SK-N-SH treated with all-trans-retinoic acid at 6 μM for 48 hours (cell line): ENCODE measurements at regions not wholly inside any gene's neighbourhood (a gene's known extent, or its start where the extent isn't known, plus 50 kb on each side); places are given as distances from the start of the nearest gene placed in this dataset.

Experiments used
- ARNTL ChIP-seq: fragments of 450-650 bp; formaldehyde crosslinking; IDR thresholded peaks from 2 replicates; pipeline ENCODE4 v1.5.0; 2020; ENCODE audit warnings: low read depth, mild to moderate bottlenecking, moderate library complexity, borderline replicate concordance
- BACH2 ChIP-seq: fragments of 250-450 bp; sonication (Bioruptor Pico); IDR thresholded peaks from 2 replicates; pipeline ENCODE4 v1.9.0; 2021; ENCODE audit warnings: mild to moderate bottlenecking, borderline replicate concordance
- ESRRG ChIP-seq: fragments of 250-450 bp; sonication (Bioruptor Pico); IDR thresholded peaks from 2 replicates; pipeline ENCODE4 v1.6.1; 2021; ENCODE audit warnings: mild to moderate bottlenecking
- ISL1 ChIP-seq: fragments of 250-450 bp; sonication (Bioruptor Pico); IDR thresholded peaks from 2 replicates; pipeline ENCODE4 v2.1.2; 2022; ENCODE audit warnings: mild to moderate bottlenecking, moderate library complexity
- PPARA ChIP-seq: fragments of 250-450 bp; sonication (Bioruptor Pico); IDR thresholded peaks from 2 replicates; pipeline ENCODE4 v1.5.0; 2020; ENCODE audit warnings: mild to moderate bottlenecking, borderline replicate concordance
- SNAI2 ChIP-seq: fragments of 250-450 bp; sonication (Bioruptor Pico); IDR thresholded peaks from 2 replicates; pipeline ENCODE4 v1.5.0; 2020; ENCODE audit warnings: mild to moderate bottlenecking, moderate library complexity
- ZC3H10 ChIP-seq: fragments of 250-450 bp; sonication (Bioruptor Pico); IDR thresholded peaks from 2 replicates; pipeline ENCODE4 v1.5.1; 2021; ENCODE audit warnings: mild to moderate bottlenecking, moderate library complexity
- ZFP3 ChIP-seq: fragments of 250-450 bp; sonication (Bioruptor Pico); IDR thresholded peaks from 2 replicates; pipeline ENCODE4 v1.5.0; 2020; ENCODE audit warnings: mild to moderate bottlenecking, moderate library complexity
- ZFP30 ChIP-seq: fragments of 450-650 bp; formaldehyde crosslinking; IDR thresholded peaks from 2 replicates; pipeline ENCODE4 v1.5.0; 2022; ENCODE audit warnings: mild to moderate bottlenecking, moderate library complexity
- ZNF70 ChIP-seq: fragments of 450-650 bp; formaldehyde crosslinking; IDR thresholded peaks from 2 replicates; pipeline ENCODE4 v1.5.0; 2020; ENCODE audit warnings: mild to moderate bottlenecking, moderate library complexity
- TF ChIP-seq, protein P1 (sequence below): fragments of 250-450 bp; sonication (Bioruptor Pico); IDR thresholded peaks from 2 replicates; pipeline ENCODE4 v1.8.0; 2020; ENCODE audit warnings: mild to moderate bottlenecking, moderate library complexity, borderline replicate concordance
- TF ChIP-seq, protein P2 (sequence below): fragments of 250-450 bp; sonication (Bioruptor Pico); IDR thresholded peaks from 2 replicates; pipeline ENCODE4 v1.5.0; 2020; ENCODE audit warnings: mild to moderate bottlenecking, moderate library complexity

DNA sequence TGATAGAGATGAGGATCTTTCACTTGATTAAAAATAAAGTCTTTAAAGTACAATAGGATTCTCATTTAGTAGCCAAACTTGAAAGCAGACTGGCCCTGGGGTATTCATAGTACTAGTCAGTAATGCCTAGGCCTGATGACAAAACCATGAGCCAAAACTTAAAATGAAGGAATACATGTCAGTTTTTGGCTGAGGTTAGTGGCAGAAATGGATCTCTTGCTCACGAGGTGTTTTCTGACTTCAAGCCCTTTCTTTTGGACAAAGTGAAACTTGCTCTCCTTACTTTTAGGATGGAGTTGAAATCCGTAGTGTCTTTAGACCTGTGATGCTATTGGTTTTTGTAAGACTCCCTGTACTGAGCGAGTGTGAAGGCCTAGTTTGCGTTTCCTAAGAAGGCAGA is 157.7 kb downstream of the CCNG2 start:
- TF ChIP-seq ARNTL = no peak
- TF ChIP-seq, protein P1, sequence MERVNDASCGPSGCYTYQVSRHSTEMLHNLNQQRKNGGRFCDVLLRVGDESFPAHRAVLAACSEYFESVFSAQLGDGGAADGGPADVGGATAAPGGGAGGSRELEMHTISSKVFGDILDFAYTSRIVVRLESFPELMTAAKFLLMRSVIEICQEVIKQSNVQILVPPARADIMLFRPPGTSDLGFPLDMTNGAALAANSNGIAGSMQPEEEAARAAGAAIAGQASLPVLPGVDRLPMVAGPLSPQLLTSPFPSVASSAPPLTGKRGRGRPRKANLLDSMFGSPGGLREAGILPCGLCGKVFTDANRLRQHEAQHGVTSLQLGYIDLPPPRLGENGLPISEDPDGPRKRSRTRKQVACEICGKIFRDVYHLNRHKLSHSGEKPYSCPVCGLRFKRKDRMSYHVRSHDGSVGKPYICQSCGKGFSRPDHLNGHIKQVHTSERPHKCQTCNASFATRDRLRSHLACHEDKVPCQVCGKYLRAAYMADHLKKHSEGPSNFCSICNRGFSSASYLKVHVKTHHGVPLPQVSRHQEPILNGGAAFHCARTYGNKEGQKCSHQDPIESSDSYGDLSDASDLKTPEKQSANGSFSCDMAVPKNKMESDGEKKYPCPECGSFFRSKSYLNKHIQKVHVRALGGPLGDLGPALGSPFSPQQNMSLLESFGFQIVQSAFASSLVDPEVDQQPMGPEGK (CRISPR knock-in tag) = no peak
- no peak for TF ChIP-seq ZNF70 (CRISPR knock-in tag)
- no peak for TF ChIP-seq ZFP30 (CRISPR knock-in tag)
- TF ChIP-seq ZFP3 = no peak
- TF ChIP-seq ESRRG (CRISPR knock-in tag) = no peak
- TF ChIP-seq, protein P2, sequence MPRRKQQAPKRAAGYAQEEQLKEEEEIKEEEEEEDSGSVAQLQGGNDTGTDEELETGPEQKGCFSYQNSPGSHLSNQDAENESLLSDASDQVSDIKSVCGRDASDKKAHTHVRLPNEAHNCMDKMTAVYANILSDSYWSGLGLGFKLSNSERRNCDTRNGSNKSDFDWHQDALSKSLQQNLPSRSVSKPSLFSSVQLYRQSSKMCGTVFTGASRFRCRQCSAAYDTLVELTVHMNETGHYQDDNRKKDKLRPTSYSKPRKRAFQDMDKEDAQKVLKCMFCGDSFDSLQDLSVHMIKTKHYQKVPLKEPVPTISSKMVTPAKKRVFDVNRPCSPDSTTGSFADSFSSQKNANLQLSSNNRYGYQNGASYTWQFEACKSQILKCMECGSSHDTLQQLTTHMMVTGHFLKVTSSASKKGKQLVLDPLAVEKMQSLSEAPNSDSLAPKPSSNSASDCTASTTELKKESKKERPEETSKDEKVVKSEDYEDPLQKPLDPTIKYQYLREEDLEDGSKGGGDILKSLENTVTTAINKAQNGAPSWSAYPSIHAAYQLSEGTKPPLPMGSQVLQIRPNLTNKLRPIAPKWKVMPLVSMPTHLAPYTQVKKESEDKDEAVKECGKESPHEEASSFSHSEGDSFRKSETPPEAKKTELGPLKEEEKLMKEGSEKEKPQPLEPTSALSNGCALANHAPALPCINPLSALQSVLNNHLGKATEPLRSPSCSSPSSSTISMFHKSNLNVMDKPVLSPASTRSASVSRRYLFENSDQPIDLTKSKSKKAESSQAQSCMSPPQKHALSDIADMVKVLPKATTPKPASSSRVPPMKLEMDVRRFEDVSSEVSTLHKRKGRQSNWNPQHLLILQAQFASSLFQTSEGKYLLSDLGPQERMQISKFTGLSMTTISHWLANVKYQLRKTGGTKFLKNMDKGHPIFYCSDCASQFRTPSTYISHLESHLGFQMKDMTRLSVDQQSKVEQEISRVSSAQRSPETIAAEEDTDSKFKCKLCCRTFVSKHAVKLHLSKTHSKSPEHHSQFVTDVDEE (CRISPR knock-in tag) = no peak
- TF ChIP-seq SNAI2 (CRISPR knock-in tag) = no peak
- no peak for TF ChIP-seq ZC3H10 (CRISPR knock-in tag)
- no peak for TF ChIP-seq ISL1 (CRISPR knock-in tag)
- no peak for TF ChIP-seq BACH2 (CRISPR knock-in tag)
- no peak for TF ChIP-seq PPARA (CRISPR knock-in tag)
